B cell (primary cell): ENCODE measurements at regions not wholly inside any gene's neighbourhood (a gene's known extent, or its start where the extent isn't known, plus 50 kb on each side); places are given as distances from the start of the nearest gene placed in this dataset.

Experiments
- EZH2 ChIP-seq: IDR thresholded peaks from 2 replicates; pipeline ENCODE4 v1.6.1; 2012; ENCODE audit warnings: borderline replicate concordance, low read depth, mild to moderate bottlenecking, moderate library complexity, low read length; ENCODE audit not compliant: insufficient read depth, poor library complexity, severe bottlenecking
- TF ChIP-seq, protein P1 (sequence below): fragments of 200-600 bp; IDR thresholded peaks from one replicate; pipeline ENCODE4 v1.8.0; 2022; ENCODE audit warnings: antibody characterized with exemption, mild to moderate bottlenecking

GRCh38 chr14:98955036-98955740 is 316.8 kb downstream of the BCL11B start:
- TF ChIP-seq, protein P1, sequence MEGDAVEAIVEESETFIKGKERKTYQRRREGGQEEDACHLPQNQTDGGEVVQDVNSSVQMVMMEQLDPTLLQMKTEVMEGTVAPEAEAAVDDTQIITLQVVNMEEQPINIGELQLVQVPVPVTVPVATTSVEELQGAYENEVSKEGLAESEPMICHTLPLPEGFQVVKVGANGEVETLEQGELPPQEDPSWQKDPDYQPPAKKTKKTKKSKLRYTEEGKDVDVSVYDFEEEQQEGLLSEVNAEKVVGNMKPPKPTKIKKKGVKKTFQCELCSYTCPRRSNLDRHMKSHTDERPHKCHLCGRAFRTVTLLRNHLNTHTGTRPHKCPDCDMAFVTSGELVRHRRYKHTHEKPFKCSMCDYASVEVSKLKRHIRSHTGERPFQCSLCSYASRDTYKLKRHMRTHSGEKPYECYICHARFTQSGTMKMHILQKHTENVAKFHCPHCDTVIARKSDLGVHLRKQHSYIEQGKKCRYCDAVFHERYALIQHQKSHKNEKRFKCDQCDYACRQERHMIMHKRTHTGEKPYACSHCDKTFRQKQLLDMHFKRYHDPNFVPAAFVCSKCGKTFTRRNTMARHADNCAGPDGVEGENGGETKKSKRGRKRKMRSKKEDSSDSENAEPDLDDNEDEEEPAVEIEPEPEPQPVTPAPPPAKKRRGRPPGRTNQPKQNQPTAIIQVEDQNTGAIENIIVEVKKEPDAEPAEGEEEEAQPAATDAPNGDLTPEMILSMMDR: no peak
- no peak for TF ChIP-seq EZH2
